GM12878 (cell line): ENCODE measurements at regions not wholly inside any gene's neighbourhood (a gene's known extent, or its start where the extent isn't known, plus 50 kb on each side); places are given as distances from the start of the nearest gene placed in this dataset.

Experiments
- PML ChIP-seq: IDR thresholded peaks from 2 replicates; pipeline ENCODE4 v1.6.1; 2012; ENCODE audit warnings: low read length, inconsistent platforms
- RBBP5 ChIP-seq: fragments of 200-600 bp; sonication (generic); conservative IDR thresholded peaks from 2 replicates; pipeline ENCODE4 v1.6.1; 2016
- TF ChIP-seq, protein P1 (sequence below): fragments of 450-650 bp; IDR thresholded peaks from 2 replicates; pipeline ENCODE4 v1.6.1; 2017; ENCODE audit warnings: mild to moderate bottlenecking

DNA sequence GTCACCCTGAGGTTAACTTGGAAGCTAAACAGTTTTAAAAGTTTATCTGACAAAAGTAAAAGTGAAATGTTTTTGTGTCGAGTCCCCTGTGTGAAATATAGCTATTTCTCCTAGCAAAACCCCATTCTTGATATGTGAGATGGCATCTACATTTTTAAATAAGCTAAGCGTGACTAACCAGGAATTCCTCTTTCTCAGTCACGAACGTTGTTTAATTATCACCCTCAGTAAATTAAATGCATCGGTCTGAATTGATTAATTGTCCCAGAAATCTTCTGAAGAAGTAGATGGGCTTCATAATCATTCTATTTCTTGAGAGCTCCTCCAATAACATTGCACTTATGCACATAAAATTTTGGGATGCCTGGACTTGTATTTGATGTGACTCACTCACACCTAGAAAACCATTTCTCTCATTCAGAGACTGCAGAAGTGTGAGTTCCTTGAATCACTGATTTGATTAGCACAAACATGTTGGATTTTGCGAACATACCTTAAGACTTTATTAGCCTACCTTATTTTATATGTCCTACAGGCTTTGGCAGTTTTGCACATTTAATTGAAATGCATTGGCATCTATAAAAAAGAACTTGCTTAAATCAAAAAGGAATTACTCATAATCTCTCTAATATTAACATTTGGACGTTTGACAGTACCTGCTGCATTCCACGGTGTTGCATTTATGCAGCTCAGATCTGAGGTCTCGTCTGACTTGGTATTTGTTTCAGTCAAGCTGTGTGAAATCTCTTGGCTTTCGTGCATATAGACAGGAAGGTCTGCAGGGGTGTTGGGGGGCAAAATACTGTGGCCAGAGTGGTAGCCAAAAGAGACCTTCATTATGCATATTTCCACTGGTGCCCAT is 475.2 kb downstream of the EPHA4 start:
- TF ChIP-seq, protein P1, sequence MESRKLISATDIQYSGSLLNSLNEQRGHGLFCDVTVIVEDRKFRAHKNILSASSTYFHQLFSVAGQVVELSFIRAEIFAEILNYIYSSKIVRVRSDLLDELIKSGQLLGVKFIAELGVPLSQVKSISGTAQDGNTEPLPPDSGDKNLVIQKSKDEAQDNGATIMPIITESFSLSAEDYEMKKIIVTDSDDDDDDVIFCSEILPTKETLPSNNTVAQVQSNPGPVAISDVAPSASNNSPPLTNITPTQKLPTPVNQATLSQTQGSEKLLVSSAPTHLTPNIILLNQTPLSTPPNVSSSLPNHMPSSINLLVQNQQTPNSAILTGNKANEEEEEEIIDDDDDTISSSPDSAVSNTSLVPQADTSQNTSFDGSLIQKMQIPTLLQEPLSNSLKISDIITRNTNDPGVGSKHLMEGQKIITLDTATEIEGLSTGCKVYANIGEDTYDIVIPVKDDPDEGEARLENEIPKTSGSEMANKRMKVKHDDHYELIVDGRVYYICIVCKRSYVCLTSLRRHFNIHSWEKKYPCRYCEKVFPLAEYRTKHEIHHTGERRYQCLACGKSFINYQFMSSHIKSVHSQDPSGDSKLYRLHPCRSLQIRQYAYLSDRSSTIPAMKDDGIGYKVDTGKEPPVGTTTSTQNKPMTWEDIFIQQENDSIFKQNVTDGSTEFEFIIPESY = no peak
- TF ChIP-seq RBBP5 (no peak), PML (no peak)
